Stimulated activated naive CD8-positive, alpha-beta T cell treated with anti-CD3 and anti-CD28 coated beads, Interleukin-15, amount 100 ng/mL, for 72 hours (primary cell): ENCODE measurements at regions not wholly inside any gene's neighbourhood (a gene's known extent, or its start where the extent isn't known, plus 50 kb on each side); places are given as distances from the start of the nearest gene placed in this dataset.

ENCODE experiments used
- ATAC-seq: fragments of 150-1000 bp; cut with Tn5 transposase; 2 replicates; pipeline ENCODE4 v1.10.0; 2021; ENCODE audit warnings: mild to moderate bottlenecking, moderate library complexity
- DNase-seq, 2 donors: peaks; one replicate each; pipeline ENCODE4 v3.0.0; 2021 to 2022
- H3K27ac Mint-ChIP-seq, 2 donors: one replicate each; pipeline ENCODE4 v1.8.0; 2022; ENCODE audit warnings: mild to moderate bottlenecking in 2 of 2, mixed read lengths in 2 of 2, moderate library complexity in 2 of 2
- H3K27me3 Mint-ChIP-seq: one replicate; pipeline ENCODE4 v1.8.0; 2022; ENCODE audit warnings: mixed read lengths
- H3K4me1 Mint-ChIP-seq: one replicate; pipeline ENCODE4 v1.8.0; 2022; ENCODE audit warnings: mild to moderate bottlenecking, mixed read lengths
- H3K4me3 Mint-ChIP-seq, 2 donors: one replicate each; pipeline ENCODE4 v1.8.0; 2022; ENCODE audit warnings: mild to moderate bottlenecking in 2 of 2, mixed read lengths in 2 of 2, moderate library complexity in 1 of 2
- H3K9me3 Mint-ChIP-seq, 2 donors: one replicate each; pipeline ENCODE4 v1.8.0; 2022; ENCODE audit warnings: mixed read lengths in 2 of 2

GRCh38 chr10:80730522-80730921, 192.8 kb downstream of the SH2D4B start:
- H3K27me3 Mint-ChIP-seq, result peaks cover 3% of the 10 kb centered on the region
- DNase-seq, result no peak
- no peak for ATAC-seq
- H3K4me1 Mint-ChIP-seq, result no peaks in the 10 kb centered on the region
- no peaks in the 10 kb centered on the region for H3K9me3 Mint-ChIP-seq
- peak overlapping the region in 1 of 2 donors; percentile 44 for H3K27ac Mint-ChIP-seq
- H3K4me3 Mint-ChIP-seq, result no peak overlapping the region

GRCh38 chr10:80734589-80734988, 196.9 kb downstream of the SH2D4B start:
- Mint-ChIP-seq H3K4me1 (no peaks in the 10 kb centered on the region), H3K4me3 (no peak overlapping the region), H3K27ac (no peak overlapping the region), H3K27me3 (no peaks in the 10 kb centered on the region), H3K9me3 (no peaks in the 10 kb centered on the region)
- DNase-seq, result no peak
- ATAC-seq, result no peak

GRCh38 chr10:80737209-80737608, 199.5 kb downstream of the SH2D4B start:
- Mint-ChIP-seq H3K27me3 (peaks cover 12% of the 10 kb centered on the region), H3K9me3 (no peaks in the 10 kb centered on the region), H3K27ac (no peak overlapping the region), H3K4me1 (no peaks in the 10 kb centered on the region), H3K4me3 (no peak overlapping the region)
- ATAC-seq (no peak), DNase-seq (no peak)

- H3K4me1 Mint-ChIP-seq, result no peaks in the 10 kb centered on the region
- peak overlapping the region in 1 of 2 donors; percentile 15 for H3K27ac Mint-ChIP-seq
- H3K4me3 Mint-ChIP-seq, result no peak overlapping the region
- no peak for DNase-seq
- peaks cover 12% of the 10 kb centered on the region for H3K27me3 Mint-ChIP-seq
- no peaks in the 10 kb centered on the region for H3K9me3 Mint-ChIP-seq
- ATAC-seq, result no peak
These were observed 201.6 kb downstream of the SH2D4B start for GRCh38 chr10:80739328-80739727.

- Mint-ChIP-seq H3K4me3 (no peak overlapping the region), H3K9me3 (no peaks in the 10 kb centered on the region), H3K27me3 (peaks cover 12% of the 10 kb centered on the region), H3K27ac (no peak overlapping the region), H3K4me1 (no peaks in the 10 kb centered on the region)
- DNase-seq (no peak), ATAC-seq (no peak)
These were observed 202.4 kb downstream of the SH2D4B start for GRCh38 chr10:80739963-80740715.

- ATAC-seq, result no peak
- Mint-ChIP-seq H3K9me3 (no peaks in the 10 kb centered on the region), H3K4me3 (no peak overlapping the region), H3K27ac (peak overlapping the region in 1 of 2 donors; percentile 62), H3K27me3 (peaks cover 12% of the 10 kb centered on the region), H3K4me1 (no peaks in the 10 kb centered on the region)
- no peak for DNase-seq
These were observed 203.6 kb downstream of the SH2D4B start for GRCh38 chr10:80741278-80741677.

GRCh38 chr10:80750268-80750667, 212.6 kb downstream of the SH2D4B start:
- ATAC-seq (no peak), DNase-seq (no peak)
- Mint-ChIP-seq H3K4me3 (no peak overlapping the region), H3K27ac (no peak overlapping the region), H3K9me3 (no peaks in the 10 kb centered on the region), H3K27me3 (peaks cover 6% of the 10 kb centered on the region), H3K4me1 (no peaks in the 10 kb centered on the region)

GRCh38 chr10:80751940-80752339, 214.2 kb downstream of the SH2D4B start:
- no peak for ATAC-seq
- no peak overlapping the region for H3K27ac Mint-ChIP-seq
- no peaks in the 10 kb centered on the region for H3K9me3 Mint-ChIP-seq
- no peak overlapping the region for H3K4me3 Mint-ChIP-seq
- DNase-seq, result no peak
- no peaks in the 10 kb centered on the region for H3K4me1 Mint-ChIP-seq
- peaks cover 6% of the 10 kb centered on the region for H3K27me3 Mint-ChIP-seq

GRCh38 chr10:80753612-80754011, 215.9 kb downstream of the SH2D4B start:
- no peaks in the 10 kb centered on the region for H3K4me1 Mint-ChIP-seq

GRCh38 chr10:80755893-80756292, 218.2 kb downstream of the SH2D4B start:
- Mint-ChIP-seq H3K27ac (no peak overlapping the region), H3K4me1 (no peaks in the 10 kb centered on the region), H3K9me3 (no peaks in the 10 kb centered on the region), H3K27me3 (no peaks in the 10 kb centered on the region), H3K4me3 (no peak overlapping the region)
- ATAC-seq (no peak), DNase-seq (no peak)

More at GRCh38 chr10:80753612-80754011, 215.9 kb downstream of the SH2D4B start:
- DNase-seq (no peak), ATAC-seq (no peak)
- Mint-ChIP-seq H3K27ac (no peak overlapping the region), H3K9me3 (no peaks in the 10 kb centered on the region), H3K27me3 (peaks cover under 1% of the 10 kb centered on the region), H3K4me3 (no peak overlapping the region)

- Mint-ChIP-seq H3K27ac (no peak overlapping the region), H3K9me3 (no peaks in the 10 kb centered on the region), H3K4me3 (no peak overlapping the region), H3K27me3 (no peaks in the 10 kb centered on the region), H3K4me1 (no peaks in the 10 kb centered on the region)
- no peak for ATAC-seq
- DNase-seq, result no peak
These were observed 222.0 kb downstream of the SH2D4B start for GRCh38 chr10:80759693-80760092.

GRCh38 chr10:80760914-80761371, 223.2 kb downstream of the SH2D4B start:
- Mint-ChIP-seq H3K27ac (no peak overlapping the region), H3K9me3 (no peaks in the 10 kb centered on the region), H3K4me1 (no peaks in the 10 kb centered on the region), H3K4me3 (no peak overlapping the region), H3K27me3 (no peaks in the 10 kb centered on the region)
- DNase-seq (no peak), ATAC-seq (no peak)

- no peaks in the 10 kb centered on the region for H3K9me3 Mint-ChIP-seq
- peaks cover 21% of the 10 kb centered on the region for H3K27me3 Mint-ChIP-seq
- no peak for ATAC-seq
- no peak for DNase-seq
- no peaks in the 10 kb centered on the region for H3K4me1 Mint-ChIP-seq
- H3K27ac Mint-ChIP-seq, result no peak overlapping the region
- H3K4me3 Mint-ChIP-seq, result no peak overlapping the region
These were observed 230.3 kb downstream of the SH2D4B start for GRCh38 chr10:80767963-80768362.

GRCh38 chr10:80769700-80770160, 232.0 kb downstream of the SH2D4B start:
- Mint-ChIP-seq H3K4me3 (no peak overlapping the region), H3K27me3 (peaks cover 34% of the 10 kb centered on the region), H3K9me3 (no peaks in the 10 kb centered on the region), H3K4me1 (no peaks in the 10 kb centered on the region), H3K27ac (peak overlapping the region in 1 of 2 donors; percentile 10)
- DNase-seq, result no peak
- no peak for ATAC-seq

GRCh38 chr10:80770239-80770638, 232.5 kb downstream of the SH2D4B start:
- no peak for ATAC-seq
- DNase-seq, result no peak

GRCh38 chr10:80771285-80771684, 233.6 kb downstream of the SH2D4B start:
- no peak for ATAC-seq
- H3K4me3 Mint-ChIP-seq, result no peak overlapping the region
- H3K27ac Mint-ChIP-seq, result no peak overlapping the region
- peaks cover 34% of the 10 kb centered on the region for H3K27me3 Mint-ChIP-seq
- no peak for DNase-seq
- no peaks in the 10 kb centered on the region for H3K9me3 Mint-ChIP-seq
- no peaks in the 10 kb centered on the region for H3K4me1 Mint-ChIP-seq

More at GRCh38 chr10:80770239-80770638, 232.5 kb downstream of the SH2D4B start:
- no peaks in the 10 kb centered on the region for H3K9me3 Mint-ChIP-seq
- no peaks in the 10 kb centered on the region for H3K4me1 Mint-ChIP-seq
- H3K27ac Mint-ChIP-seq, result no peak overlapping the region
- peaks cover 34% of the 10 kb centered on the region for H3K27me3 Mint-ChIP-seq
- H3K4me3 Mint-ChIP-seq, result no peak overlapping the region
